ENCODE measurements at regions not wholly inside any gene's neighbourhood (a gene's known extent, or its start where the extent isn't known, plus 50 kb on each side); places are given as distances from the start of the nearest gene placed in this dataset.
"Not testable (repeated sequence)": the region's sequence is repeated elsewhere in the genome, so short reads cannot be mapped to it uniquely, and the experiment has no call there.

DNA sequence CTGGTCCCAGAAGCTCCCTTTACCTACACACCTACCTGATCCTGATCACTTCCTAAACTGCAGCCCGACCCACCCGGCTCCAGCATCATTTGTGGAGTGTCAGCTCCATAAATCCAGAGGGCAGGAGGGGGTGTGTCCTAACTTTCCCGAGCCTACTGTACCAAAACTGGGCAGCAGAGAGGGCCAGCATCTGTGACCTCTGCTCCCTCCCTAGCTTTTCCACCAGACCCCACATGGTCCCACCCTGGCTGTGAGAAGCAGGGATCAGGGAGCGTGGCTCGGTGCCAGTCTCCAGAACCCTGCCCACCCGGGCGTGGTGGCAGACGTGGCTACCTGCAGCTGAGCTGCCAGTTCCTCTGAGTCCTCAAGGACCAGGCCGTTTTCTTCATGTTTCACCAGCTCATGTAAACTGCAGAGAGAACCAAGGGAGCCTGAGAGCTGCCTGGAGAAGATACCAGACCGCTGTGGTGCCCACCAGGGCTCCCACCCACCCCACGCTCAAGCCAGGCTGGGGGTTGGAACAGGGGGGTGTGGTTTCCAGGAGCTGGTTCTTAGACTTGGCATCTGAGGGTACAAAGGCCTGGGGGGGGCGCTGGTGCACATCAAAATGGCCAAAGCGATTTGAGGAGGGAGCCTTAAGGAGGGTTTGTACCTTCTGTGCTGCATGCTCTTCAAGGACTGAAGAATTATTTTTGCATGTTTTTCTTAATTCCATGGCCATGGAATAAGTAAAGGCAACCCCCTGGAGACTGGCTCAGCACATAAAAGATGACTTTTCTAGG is 76.7 kb upstream of the DRD5 start:
- ATAC-seq = no peak

DNA sequence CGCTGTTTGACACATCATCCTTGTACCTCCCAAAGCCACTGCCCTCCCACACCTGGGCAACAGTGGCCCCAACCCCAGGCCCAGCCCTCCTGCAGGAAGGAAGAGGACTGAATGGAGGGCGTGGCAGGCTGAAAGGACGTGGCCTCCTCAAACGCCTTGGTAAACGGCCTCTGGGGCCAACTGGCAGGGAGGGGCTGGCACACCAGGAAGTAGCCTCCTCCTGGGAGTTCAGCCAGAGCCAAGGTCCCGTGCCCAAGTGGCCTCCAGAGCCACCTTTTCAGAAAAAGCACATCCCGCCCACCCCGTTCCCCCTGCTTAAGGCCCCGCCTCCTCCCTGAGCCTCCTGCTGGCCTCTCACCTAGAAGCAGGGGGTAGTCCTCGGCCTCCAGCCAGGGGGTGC is 74.2 kb upstream of the DRD5 start:
- not testable (repeated sequence) for ATAC-seq

- ATAC-seq = not testable (repeated sequence)
Measured at GRCh38 chr4:9707936-9708335, 73.5 kb upstream of the DRD5 start.

GRCh38 chr4:9709724-9710123 is 71.7 kb upstream of the DRD5 start:
- ATAC-seq = no peak

GRCh38 chr4:9715271-9715670 is 66.2 kb upstream of the DRD5 start:
- not testable (repeated sequence) for ATAC-seq

GRCh38 chr4:9716093-9716492 is 65.3 kb upstream of the DRD5 start:
- no peak for ATAC-seq

- not testable (repeated sequence) for ATAC-seq
Measured at GRCh38 chr4:9718246-9718939, 63.0 kb upstream of the DRD5 start.

- not testable (repeated sequence) for ATAC-seq
Measured at GRCh38 chr4:9722131-9722530, 59.3 kb upstream of the DRD5 start.
